H1 (cell line): ENCODE measurements at regions not wholly inside any gene's neighbourhood (a gene's known extent, or its start where the extent isn't known, plus 50 kb on each side); places are given as distances from the start of the nearest gene placed in this dataset.

Source experiments
- CHD2 ChIP-seq: IDR thresholded peaks from 2 replicates; pipeline ENCODE4 v1.6.1; 2012; ENCODE audit warnings: low read length, improper control_type of control experiment
- CHD7 ChIP-seq: fragments of 300-600 bp; sonication (generic); IDR thresholded peaks from 2 replicates; pipeline ENCODE4 v1.7.1; 2012; ENCODE audit warnings: low read length, moderate library complexity, mild to moderate bottlenecking, inconsistent platforms; ENCODE audit not compliant: insufficient replicate concordance
- SIX5 ChIP-seq: IDR thresholded peaks from 2 replicates; pipeline ENCODE4 v1.6.1; 2011; ENCODE audit warnings: mild to moderate bottlenecking, low read depth, low read length
- TCF12 ChIP-seq: IDR thresholded peaks from 2 replicates; pipeline ENCODE4 v1.6.1; 2011; ENCODE audit warnings: low read depth, mild to moderate bottlenecking, low read length

- TF ChIP-seq CHD7 (no peak), SIX5 (no peak), CHD2 (no peak), TCF12 (no peak)
These were observed 824.3 kb upstream of the KLHL1 start (continued) for GRCh38 chr13:70932511-70932910.
